GM23338 (cell line): ENCODE measurements at regions not wholly inside any gene's neighbourhood (a gene's known extent, or its start where the extent isn't known, plus 50 kb on each side); places are given as distances from the start of the nearest gene placed in this dataset.

ENCODE experiments used
- ATAC-seq: fragments of 200-7000 bp; cut with Tn5 transposase; 3 replicates; pipeline ENCODE4 v1.9.1; 2020
- DNase-seq: peaks from one replicate; pipeline ENCODE4 v3.0.0-alpha.2; 2015; ENCODE audit warnings: low spot score
- H2AFZ ChIP-seq: fragments of 200-600 bp; sonication (generic); 2 replicates; pipeline ENCODE4 v1.8.0; 2016; ENCODE audit warnings: antibody characterized with exemption, mild to moderate bottlenecking, moderate library complexity
- H3F3A ChIP-seq: fragments of 200-600 bp; sonication (generic); replicated peaks from 2 replicates; pipeline ENCODE4 v1.8.0; 2017; ENCODE audit warnings: antibody characterized with exemption, mixed run types, low read depth
- H3K27ac ChIP-seq: fragments of 200-600 bp; sonication (generic); 2 replicates; pipeline ENCODE4 v1.6.1; 2016; ENCODE audit warnings: low read depth
- H3K27me3 ChIP-seq: fragments of 200-600 bp; sonication (generic); 2 replicates; pipeline ENCODE4 v1.8.0; 2016; ENCODE audit warnings: mild to moderate bottlenecking, mixed run types, moderate library complexity; ENCODE audit not compliant: insufficient read depth
- H3K36me3 ChIP-seq: fragments of 200-600 bp; sonication (generic); 2 replicates; pipeline ENCODE4 v1.8.0; 2016; ENCODE audit warnings: mild to moderate bottlenecking; ENCODE audit not compliant: insufficient read depth
- H3K4me1 ChIP-seq: fragments of 200-600 bp; sonication (generic); 2 replicates; pipeline ENCODE4 v1.8.0; 2016; ENCODE audit warnings: mild to moderate bottlenecking, moderate library complexity; ENCODE audit not compliant: insufficient read depth
- H3K4me2 ChIP-seq: fragments of 200-600 bp; sonication (generic); 2 replicates; pipeline ENCODE4 v1.7.1; 2017; ENCODE audit warnings: mixed run types
- H3K4me3 ChIP-seq: fragments of 200-600 bp; sonication (generic); 2 replicates; pipeline ENCODE4 v1.6.1; 2016; ENCODE audit warnings: mixed run types
- H3K79me2 ChIP-seq: fragments of 200-600 bp; sonication (generic); replicated peaks from 2 replicates; pipeline ENCODE4 v1.8.0; 2017; ENCODE audit warnings: mild to moderate bottlenecking; ENCODE audit not compliant: insufficient read depth
- H3K9me2 ChIP-seq: fragments of 200-600 bp; sonication (generic); 2 replicates; pipeline ENCODE4 v1.8.0; 2017; ENCODE audit not compliant: insufficient read depth
- H4K20me1 ChIP-seq: fragments of 200-600 bp; sonication (generic); replicated peaks from 2 replicates; pipeline ENCODE4 v1.8.0; 2017; ENCODE audit warnings: mild to moderate bottlenecking; ENCODE audit not compliant: insufficient read depth
- H3K27ac Mint-ChIP-seq: 2 replicates; pipeline ENCODE4 v1.8.0; 2020; ENCODE audit warnings: inconsistent platforms, mild to moderate bottlenecking, moderate library complexity, mixed read lengths
- H3K27me3 Mint-ChIP-seq: 3 replicates; pipeline ENCODE4 v1.8.0; 2022; ENCODE audit warnings: low read depth, mild to moderate bottlenecking, moderate library complexity, mixed read lengths, inconsistent platforms; ENCODE audit not compliant: insufficient read depth, poor library complexity
- H3K36me3 Mint-ChIP-seq: 3 replicates; pipeline ENCODE4 v1.8.0; 2021; ENCODE audit warnings: low read depth, mild to moderate bottlenecking, inconsistent platforms, moderate library complexity, mixed read lengths
- H3K4me1 Mint-ChIP-seq: 3 replicates; pipeline ENCODE4 v1.8.0; 2020; ENCODE audit warnings: mild to moderate bottlenecking, inconsistent platforms, mixed read lengths
- H3K4me3 Mint-ChIP-seq: 3 replicates; pipeline ENCODE4 v1.8.0; 2021; ENCODE audit warnings: moderate library complexity, mild to moderate bottlenecking, inconsistent platforms, mixed read lengths
- H3K9me3 Mint-ChIP-seq: 3 replicates; pipeline ENCODE4 v1.8.0; 2020; ENCODE audit warnings: moderate library complexity, mild to moderate bottlenecking, inconsistent platforms, mixed read lengths
- CREB1 ChIP-seq: fragments of 250-450 bp; sonication (Bioruptor Pico); IDR thresholded peaks from 2 replicates; pipeline ENCODE4 v1.5.0; 2020; ENCODE audit warnings: low read depth, mild to moderate bottlenecking, moderate library complexity
- EZH2phosphoT487 ChIP-seq: fragments of 200-600 bp; sonication (generic); IDR thresholded peaks from one replicate; pipeline ENCODE4 v1.8.1; 2018; ENCODE audit warnings: antibody characterized with exemption; ENCODE audit not compliant: unreplicated experiment
- JUNB ChIP-seq: IDR thresholded peaks from one replicate; pipeline ENCODE4 v1.6.1; 2016; ENCODE audit warnings: antibody characterized with exemption; ENCODE audit not compliant: unreplicated experiment
- POLR2AphosphoS5 ChIP-seq: IDR thresholded peaks from 2 replicates; pipeline ENCODE4 v1.6.1; 2016; ENCODE audit warnings: antibody characterized with exemption, low read depth
- STAT1 ChIP-seq: IDR thresholded peaks from one replicate; pipeline ENCODE4 v1.6.1; 2016; ENCODE audit warnings: antibody characterized with exemption; ENCODE audit not compliant: unreplicated experiment
- ZNF331 ChIP-seq: fragments of 250-450 bp; sonication (Bioruptor Pico); IDR thresholded peaks from 2 replicates; pipeline ENCODE4 v1.5.0; 2020; ENCODE audit warnings: low read depth, mild to moderate bottlenecking, moderate library complexity
- TF ChIP-seq, protein P1 (sequence below): fragments of 250-450 bp; sonication (Bioruptor Pico); IDR thresholded peaks from 2 replicates; pipeline ENCODE4 v1.5.0; 2020; ENCODE audit warnings: mild to moderate bottlenecking, moderate library complexity
- TF ChIP-seq, protein P2 (sequence below), 2 experiments: fragments of 200-600 bp in 1 of 2; sonication (generic) in 1 of 2; conservative IDR thresholded peaks; 2 replicates each; pipeline versions ENCODE4 v1.5.1 to v1.6.1; 2016 to 2017; ENCODE audit warnings: antibody characterized with exemption in 2 of 2, low read depth in 2 of 2, mild to moderate bottlenecking in 2 of 2, moderate library complexity in 1 of 2

DNA sequence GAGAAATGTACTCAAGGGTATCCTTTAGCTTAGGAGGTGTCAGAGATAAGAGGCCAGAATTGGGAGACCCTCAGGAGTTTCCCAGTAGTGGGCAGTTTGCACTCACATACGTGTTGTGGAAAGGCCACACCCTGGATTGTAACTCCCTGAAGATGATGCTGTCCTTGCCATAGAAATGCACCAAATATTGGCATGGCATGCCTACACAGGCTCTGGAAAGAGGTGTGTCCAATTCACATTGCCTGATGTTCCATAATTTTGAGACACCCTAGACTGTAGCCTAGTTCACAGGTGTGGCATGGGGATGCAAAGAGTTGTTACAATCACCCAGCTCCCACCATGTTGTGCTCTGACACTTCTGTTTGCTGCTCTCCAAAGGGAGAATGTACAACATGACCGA, 271.9 kb downstream of the CCDC85A start:
- H3K36me3 Mint-ChIP-seq: peaks cover 16% of the 10 kb centered on the region
- Histone ChIP-seq H3K27me3 (no peaks in the 10 kb centered on the region), H4K20me1 (no peaks in the 10 kb centered on the region), H3K4me2 (no peak overlapping the region), H3F3A (no peaks in the 10 kb centered on the region), H3K27ac (no peak overlapping the region), H3K36me3 (no peaks in the 10 kb centered on the region), H3K9me2 (no peaks in the 10 kb centered on the region; the same call in 1 of the 2 replicates), H3K79me2 (no peaks in the 10 kb centered on the region), H2AFZ (no peak overlapping the region), H3K4me3 (no peak overlapping the region), H3K4me1 (peaks cover 3% of the 10 kb centered on the region)
- H3K9me3 Mint-ChIP-seq: peaks cover 14% of the 10 kb centered on the region
- peaks cover 3% of the 10 kb centered on the region for H3K4me1 Mint-ChIP-seq
- ATAC-seq (no peak), DNase-seq (no peak)
- H3K27ac Mint-ChIP-seq: no peak overlapping the region
- peaks cover 2% of the 10 kb centered on the region for H3K27me3 Mint-ChIP-seq
- TF ChIP-seq, protein P1, sequence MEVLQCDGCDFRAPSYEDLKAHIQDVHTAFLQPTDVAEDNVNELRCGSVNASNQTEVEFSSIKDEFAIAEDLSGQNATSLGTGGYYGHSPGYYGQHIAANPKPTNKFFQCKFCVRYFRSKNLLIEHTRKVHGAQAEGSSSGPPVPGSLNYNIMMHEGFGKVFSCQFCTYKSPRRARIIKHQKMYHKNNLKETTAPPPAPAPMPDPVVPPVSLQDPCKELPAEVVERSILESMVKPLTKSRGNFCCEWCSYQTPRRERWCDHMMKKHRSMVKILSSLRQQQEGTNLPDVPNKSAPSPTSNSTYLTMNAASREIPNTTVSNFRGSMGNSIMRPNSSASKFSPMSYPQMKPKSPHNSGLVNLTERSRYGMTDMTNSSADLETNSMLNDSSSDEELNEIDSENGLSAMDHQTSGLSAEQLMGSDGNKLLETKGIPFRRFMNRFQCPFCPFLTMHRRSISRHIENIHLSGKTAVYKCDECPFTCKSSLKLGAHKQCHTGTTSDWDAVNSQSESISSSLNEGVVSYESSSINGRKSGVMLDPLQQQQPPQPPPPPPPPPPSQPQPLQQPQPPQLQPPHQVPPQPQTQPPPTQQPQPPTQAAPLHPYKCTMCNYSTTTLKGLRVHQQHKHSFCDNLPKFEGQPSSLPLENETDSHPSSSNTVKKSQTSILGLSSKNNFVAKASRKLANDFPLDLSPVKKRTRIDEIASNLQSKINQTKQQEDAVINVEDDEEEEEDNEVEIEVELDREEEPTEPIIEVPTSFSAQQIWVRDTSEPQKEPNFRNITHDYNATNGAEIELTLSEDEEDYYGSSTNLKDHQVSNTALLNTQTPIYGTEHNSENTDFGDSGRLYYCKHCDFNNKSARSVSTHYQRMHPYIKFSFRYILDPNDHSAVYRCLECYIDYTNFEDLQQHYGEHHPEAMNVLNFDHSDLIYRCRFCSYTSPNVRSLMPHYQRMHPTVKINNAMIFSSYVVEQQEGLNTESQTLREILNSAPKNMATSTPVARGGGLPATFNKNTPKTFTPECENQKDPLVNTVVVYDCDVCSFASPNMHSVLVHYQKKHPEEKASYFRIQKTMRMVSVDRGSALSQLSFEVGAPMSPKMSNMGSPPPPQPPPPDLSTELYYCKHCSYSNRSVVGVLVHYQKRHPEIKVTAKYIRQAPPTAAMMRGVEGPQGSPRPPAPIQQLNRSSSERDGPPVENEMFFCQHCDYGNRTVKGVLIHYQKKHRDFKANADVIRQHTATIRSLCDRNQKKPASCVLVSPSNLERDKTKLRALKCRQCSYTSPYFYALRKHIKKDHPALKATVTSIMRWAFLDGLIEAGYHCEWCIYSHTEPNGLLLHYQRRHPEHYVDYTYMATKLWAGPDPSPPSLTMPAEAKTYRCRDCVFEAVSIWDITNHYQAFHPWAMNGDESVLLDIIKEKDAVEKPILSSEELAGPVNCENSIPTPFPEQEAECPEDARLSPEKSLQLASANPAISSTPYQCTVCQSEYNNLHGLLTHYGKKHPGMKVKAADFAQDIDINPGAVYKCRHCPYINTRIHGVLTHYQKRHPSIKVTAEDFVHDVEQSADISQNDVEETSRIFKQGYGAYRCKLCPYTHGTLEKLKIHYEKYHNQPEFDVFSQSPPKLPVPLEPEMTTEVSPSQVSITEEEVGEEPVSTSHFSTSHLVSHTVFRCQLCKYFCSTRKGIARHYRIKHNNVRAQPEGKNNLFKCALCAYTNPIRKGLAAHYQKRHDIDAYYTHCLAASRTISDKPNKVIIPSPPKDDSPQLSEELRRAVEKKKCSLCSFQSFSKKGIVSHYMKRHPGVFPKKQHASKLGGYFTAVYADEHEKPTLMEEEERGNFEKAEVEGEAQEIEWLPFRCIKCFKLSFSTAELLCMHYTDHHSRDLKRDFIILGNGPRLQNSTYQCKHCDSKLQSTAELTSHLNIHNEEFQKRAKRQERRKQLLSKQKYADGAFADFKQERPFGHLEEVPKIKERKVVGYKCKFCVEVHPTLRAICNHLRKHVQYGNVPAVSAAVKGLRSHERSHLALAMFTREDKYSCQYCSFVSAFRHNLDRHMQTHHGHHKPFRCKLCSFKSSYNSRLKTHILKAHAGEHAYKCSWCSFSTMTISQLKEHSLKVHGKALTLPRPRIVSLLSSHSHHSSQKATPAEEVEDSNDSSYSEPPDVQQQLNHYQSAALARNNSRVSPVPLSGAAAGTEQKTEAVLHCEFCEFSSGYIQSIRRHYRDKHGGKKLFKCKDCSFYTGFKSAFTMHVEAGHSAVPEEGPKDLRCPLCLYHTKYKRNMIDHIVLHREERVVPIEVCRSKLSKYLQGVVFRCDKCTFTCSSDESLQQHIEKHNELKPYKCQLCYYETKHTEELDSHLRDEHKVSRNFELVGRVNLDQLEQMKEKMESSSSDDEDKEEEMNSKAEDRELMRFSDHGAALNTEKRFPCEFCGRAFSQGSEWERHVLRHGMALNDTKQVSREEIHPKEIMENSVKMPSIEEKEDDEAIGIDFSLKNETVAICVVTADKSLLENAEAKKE (CRISPR knock-in tag): no peak
- no peak for TF ChIP-seq POLR2AphosphoS5
- TF ChIP-seq, protein P2, sequence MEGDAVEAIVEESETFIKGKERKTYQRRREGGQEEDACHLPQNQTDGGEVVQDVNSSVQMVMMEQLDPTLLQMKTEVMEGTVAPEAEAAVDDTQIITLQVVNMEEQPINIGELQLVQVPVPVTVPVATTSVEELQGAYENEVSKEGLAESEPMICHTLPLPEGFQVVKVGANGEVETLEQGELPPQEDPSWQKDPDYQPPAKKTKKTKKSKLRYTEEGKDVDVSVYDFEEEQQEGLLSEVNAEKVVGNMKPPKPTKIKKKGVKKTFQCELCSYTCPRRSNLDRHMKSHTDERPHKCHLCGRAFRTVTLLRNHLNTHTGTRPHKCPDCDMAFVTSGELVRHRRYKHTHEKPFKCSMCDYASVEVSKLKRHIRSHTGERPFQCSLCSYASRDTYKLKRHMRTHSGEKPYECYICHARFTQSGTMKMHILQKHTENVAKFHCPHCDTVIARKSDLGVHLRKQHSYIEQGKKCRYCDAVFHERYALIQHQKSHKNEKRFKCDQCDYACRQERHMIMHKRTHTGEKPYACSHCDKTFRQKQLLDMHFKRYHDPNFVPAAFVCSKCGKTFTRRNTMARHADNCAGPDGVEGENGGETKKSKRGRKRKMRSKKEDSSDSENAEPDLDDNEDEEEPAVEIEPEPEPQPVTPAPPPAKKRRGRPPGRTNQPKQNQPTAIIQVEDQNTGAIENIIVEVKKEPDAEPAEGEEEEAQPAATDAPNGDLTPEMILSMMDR (conservative IDR thresholded peaks at IDR 0.05; ENCODE audit: low read depth in 2 of 2): no peak
- TF ChIP-seq JUNB: no peak
- no peak for TF ChIP-seq EZH2phosphoT487
- no peak for TF ChIP-seq CREB1 (CRISPR knock-in tag)
- no peak for TF ChIP-seq STAT1
- TF ChIP-seq ZNF331 (CRISPR knock-in tag): no peak
- H3K4me3 Mint-ChIP-seq: no peak overlapping the region
